GM18502 (cell line): ENCODE measurements at regions not wholly inside any gene's neighbourhood (a gene's known extent, or its start where the extent isn't known, plus 50 kb on each side); places are given as distances from the start of the nearest gene placed in this dataset.
A peak's percentile ranks its signal among the peaks of the same experiment; 100 is the strongest.
"Not testable (repeated sequence)": the region's sequence is repeated elsewhere in the genome, so short reads cannot be mapped to it uniquely, and the experiment has no call there.

Experiments used
- ATAC-seq: cut with Tn5 transposase; IDR thresholded peaks from one replicate; pipeline ENCODE4 v1.9.1; 2021; ENCODE audit warnings: mild to moderate bottlenecking; ENCODE audit not compliant: unreplicated experiment, poor library complexity

DNA sequence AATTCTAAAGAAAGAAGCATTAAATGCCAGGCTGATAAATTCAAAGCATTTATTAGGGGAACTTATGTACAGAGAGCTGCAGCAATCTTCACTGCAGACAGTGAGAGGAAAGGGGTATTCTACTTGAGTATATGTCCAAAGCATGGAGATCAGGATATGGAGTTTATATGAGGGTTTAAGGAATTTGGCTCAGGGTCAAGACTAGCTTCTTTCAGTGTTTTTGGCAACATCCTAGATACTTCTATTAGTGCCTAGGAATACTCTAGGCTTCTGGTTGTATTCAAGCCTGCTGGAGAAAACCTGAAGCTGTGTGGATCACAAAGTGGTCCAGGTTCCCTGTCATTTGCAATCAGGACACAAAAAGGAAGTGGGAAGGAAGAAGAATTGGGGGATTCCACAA lies 194.6 kb downstream of the CETN3 start:
- no peak for ATAC-seq

DNA sequence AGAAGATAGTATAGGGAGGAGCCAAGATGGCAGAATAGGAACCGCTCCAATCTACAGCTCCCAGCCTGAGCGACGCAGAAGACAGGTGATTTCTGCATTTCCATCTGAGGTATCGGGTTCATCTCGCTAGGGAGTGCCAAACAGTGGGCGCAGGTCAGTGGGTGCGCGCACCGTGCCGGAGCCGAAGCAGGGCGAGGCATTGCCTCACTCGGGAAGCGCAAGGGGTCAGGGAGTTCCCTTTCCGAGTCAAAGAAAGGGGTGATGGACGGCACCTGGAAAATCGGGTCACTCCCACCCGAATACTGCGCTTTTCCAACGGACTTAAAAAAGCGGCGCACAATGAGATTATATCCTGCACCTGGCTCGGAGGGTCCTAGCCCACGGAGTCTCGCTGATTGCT lies 201.2 kb downstream of the CETN3 start:
- not testable (repeated sequence) for ATAC-seq

DNA sequence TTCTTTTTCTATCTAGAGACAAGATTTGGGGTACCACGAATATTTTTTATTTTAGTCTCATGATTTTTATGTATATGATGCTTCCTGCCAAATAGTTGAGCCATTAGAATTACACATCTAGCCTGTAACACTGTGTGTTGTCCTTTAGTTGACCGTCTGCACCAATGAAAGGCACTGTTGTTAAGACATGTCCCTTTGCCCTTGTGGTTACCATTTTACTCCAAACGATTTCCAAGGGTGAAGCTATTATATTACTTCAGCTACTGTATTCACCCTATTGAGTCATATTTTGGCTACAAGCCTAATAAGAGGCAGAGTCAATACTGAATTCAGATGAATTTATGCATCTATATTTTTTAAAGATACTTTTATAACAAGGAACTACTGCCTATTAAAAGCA lies 207.6 kb downstream of the CETN3 start:
- ATAC-seq = no peak

DNA sequence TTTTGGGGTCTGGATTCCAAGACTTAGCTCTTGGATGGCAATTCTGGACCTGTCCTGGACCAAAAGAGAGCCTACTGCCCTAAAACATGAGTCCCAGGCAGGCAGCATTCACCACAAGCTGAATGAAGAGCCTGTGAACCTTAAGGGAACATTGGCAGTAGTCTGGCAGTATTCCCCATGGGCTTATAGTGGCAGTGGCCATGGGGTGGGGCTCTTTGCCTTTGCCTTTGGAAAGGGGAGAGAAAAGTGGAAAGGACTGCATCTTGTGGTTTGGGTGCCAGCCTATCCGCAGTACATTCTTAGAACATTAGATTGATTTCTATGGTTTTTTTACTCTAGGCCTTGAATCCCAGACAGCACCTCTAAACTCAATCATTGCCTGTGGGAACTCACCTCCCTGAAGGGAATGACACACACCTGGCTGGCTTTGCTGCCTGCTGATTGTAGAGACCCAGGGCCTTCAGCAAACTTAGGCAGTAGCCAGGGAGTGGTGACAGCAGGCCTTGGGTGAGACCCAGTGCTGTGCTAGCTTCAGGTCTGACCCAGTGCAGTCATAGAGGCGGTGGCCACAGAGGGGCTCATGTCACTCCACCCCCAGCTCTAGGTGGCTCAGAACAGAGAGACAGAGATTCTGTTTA lies 216.3 kb downstream of the CETN3 start:
- no peak for ATAC-seq

DNA sequence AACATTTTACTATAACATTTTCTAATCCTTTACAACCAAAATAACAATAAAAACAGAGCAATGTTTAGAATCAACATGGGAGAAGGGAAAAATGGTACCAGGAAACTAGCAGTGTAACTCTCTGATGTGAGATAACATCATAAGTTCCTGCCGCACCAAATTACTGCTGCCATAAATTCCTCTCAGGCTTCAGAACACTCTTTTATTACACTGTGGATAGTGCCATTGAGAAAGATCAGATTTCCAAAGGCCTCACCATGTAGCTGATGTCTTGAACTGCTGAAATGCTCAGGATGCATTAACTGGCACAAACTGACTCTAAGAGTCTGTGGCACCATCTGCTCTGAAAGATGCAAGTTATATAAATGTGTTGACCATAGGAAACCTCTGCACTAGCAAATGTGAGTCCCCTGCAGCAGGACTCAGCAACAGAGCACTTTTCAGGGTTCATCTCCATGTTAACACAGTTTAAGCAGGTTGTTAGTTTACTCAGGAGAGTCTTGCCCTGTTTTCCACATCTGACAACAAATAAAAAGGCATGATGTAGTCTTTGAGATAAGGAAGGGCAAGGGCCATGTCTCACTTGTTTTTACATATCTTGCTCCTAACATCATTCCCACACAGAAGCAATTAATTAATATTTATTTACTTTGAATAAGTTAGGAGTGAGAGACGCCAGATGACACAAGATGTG lies 218.1 kb downstream of the CETN3 start:
- ATAC-seq = no peak

DNA sequence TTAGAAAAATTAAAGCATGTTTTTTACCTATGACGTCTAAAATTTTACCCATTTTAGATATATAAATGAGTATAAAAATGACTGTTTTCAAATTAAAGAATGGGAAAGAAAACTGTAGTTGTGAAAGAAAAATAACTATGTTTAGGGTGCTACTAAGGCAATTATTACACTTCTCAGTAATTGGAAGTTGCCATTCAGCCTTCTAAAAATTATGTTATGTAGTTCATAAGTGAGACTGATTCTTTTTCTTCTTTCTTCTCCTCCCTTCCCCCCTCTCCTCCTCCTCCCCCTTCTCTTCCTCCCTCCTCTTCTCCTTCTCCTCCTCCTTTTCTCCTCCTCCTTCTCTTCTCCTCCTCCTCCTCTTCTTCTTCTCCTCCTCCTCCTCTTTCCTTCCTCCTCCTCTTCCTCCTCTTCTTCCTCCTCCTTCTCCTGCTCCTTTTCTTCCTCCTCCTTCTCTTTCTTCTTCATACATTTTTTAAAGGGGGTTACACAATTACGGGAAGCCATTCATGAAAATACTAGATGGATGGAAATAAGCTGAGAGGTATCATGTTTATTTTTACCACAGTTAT lies 223.6 kb downstream of the CETN3 start:
- no peak for ATAC-seq

DNA sequence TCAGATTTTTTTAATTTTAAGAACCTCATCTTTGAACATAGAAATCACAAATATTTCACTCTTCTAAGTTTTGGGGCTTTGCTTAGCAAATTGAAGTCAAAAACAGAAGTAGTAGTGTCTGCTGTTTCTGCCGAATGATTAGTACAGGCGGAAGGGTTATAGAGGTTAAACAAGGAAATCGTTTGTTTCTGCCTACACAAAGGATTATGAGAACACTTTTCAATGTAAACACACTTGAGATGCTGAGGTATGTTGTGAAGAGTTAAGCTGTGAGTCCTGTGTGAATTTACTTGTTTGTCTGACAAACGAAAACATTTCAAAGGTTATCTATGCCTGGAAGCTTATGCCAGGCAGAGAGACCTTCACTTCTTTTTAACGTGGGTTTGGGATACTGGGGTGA lies 224.8 kb downstream of the CETN3 start:
- no peak for ATAC-seq

DNA sequence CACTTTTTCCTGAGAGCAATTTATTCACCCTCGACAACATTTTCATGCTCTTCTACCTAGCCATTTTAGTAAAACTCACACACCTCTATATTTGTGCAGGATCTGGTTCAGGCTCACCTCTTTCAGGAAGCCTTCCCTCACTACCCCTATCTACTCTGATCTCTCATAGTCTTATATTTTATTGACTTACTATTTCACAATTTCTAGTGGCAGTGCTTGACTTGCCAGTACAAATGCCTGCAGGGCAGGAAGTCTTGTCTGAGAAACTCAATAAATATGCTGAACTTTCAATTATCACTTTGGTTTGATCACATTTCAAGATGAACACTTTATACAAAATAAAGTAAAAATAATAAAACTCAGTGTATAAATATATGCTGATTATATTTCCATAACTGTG lies 226.8 kb downstream of the CETN3 start:
- ATAC-seq = no peak

DNA sequence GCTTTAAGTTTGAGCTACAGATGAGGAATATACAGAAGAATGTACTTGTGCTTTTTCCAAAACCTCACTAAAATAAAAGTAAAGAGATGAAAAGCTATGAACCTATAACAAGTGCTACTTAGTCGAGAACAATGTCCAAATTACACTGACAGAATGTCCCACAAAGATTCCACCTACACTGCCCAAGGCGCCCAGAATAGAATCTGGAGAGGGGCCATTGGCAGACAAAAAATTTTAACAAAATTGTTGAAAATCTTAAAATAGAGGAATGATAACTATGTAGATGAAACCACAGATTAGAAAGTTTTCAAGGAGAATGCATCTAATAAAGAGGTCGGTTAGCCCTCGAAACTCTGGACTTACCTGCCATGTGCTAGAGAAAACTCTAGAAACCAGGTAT lies 235.3 kb downstream of the CETN3 start:
- no peak for ATAC-seq

DNA sequence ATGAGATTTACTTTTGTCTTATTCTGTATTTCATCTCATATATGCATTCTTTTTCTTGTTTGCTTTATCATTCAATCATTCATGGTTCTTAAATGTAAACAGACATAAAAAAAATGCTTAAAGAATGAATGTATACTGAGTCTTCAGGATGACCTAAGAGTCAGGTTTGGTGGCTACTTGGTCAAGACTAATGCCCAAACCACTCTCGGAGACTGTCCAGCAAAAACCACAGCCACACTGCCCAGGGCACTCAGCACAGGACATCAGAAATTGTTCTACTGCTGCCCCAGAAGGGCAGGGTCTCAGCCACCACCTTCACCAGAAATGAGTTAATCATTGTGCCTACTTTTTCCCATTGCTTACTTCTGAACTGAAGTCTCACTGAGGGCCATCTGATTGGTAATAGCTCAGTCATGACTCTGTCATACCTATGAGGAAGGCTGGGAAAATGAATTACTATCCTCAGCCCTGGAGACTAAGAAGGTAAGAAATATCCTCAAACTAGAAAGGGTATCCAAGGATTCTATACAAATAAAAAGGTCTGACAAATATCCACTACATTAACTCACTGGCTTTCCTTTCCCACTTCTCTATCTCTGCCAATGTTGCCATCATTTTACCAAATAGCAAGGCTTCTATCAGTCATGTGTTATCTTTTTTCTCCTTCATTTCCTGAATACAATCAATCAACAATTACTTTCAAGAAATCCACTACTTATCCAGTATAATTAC lies 236.1 kb downstream of the CETN3 start:
- ATAC-seq = no peak

DNA sequence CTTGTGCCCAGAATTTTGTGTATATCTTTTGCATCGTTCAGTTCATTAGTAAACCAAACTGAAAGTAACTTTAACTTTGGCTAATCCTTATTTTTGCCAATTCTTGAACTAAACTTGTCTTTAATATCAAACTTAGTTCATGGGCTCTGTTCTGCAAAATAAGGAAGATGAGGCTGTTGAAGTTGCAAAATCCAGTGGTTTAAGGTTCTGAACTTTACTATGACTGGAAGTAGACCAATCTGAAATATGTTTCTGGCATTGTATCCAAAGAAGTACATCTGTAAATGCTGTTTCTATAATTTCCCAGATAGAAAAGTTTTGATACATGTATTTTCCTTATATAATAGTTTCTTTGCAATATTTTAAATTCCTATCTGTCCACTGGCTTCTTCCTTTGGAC lies 238.1 kb downstream of the CETN3 start:
- no peak for ATAC-seq

DNA sequence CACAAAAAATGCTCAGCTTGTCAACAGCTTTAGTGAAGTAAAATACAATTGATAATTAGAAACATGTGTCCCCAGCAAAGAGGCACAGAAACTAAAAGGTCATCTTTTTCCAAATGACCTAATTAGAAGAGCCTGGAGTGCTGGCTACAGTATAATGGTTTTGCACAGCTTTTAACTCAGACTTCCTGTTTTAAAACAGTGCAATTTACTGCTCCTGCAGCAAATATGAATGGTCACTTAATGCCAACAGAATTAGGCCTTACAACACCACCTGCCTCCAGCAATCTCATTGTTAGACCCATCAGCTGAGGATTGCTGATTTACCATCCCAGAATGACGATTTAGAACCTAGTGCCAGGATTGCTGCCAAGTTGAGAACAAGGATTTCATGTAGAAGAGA lies 239.3 kb downstream of the CETN3 start:
- ATAC-seq = no peak

DNA sequence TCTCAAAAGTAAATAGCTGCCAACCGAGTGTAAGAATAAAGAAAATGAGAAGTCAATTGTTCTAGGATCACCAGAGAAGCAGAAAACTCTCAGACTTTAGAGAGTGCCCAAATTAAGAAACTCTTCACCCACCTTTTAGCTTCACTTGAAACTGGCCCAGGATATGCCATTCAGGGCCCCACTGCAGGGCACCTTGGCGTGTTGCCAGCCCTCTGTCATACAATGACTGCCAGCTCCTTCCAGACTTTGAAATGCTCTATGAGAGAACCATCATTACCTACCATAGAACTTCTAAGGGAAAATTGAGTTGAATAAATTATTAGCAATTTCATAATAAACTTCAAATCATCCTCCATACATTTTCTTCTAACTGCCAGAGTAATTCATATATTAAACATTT lies 240.5 kb downstream of the CETN3 start:
- ATAC-seq = no peak

DNA sequence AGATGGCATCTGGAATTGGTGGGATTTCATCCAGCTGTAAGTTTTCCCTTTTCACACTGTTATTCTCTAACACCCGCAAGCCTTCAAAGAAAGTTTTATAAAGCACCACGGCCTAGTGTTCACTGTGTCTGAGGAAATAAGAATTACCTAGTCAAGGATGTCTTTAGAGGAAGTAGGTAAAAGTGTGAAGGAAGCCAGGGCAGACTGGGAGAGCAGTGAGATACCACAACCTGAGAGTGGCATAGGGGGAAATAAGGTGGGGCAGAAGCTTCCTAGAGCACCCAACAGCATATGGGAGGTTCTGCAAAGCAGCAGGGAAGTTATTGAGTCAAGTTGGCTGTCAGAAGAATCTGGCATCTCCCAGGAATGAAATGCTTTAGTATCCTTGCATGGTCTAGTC lies 241.2 kb downstream of the CETN3 start:
- ATAC-seq = no peak

DNA sequence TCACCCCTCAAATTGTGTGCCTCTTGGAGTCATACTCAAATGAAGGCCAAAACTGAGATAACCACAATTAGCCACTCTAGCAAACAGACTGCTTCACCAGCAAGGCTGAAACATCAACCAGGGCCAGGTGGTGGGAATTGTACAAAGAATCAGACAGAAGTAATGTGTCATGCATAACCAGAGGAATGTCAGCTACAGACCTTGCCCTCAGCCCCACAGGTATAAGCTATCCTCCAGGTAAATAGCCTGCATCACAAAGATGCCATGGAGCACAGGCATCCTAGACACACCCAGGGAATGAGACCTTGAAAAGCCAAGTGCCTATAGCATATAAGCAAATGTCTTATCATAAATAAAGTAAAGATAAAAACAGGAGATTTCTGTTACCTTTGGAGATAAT lies 242.7 kb downstream of the CETN3 start:
- no peak for ATAC-seq

DNA sequence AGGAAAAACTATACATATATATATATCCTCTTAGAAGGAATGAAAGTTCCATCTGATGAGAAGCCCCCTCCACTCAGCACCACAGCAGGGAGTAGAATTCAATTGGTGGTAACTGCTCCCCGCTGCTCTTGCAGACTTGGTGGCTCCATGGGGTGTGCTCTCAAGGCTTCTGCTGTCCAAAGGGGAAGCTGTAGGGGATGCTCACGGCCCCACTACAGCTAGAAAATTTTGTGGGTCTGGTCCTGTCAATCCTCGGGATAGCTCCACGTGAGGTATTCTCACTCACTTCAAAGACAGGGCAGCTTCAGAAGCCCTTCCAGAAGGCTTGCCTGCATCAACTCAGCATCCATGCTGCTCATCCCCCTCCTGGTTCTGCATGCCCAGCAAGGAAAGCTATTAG lies 247.2 kb downstream of the CETN3 start:
- no peak for ATAC-seq

DNA sequence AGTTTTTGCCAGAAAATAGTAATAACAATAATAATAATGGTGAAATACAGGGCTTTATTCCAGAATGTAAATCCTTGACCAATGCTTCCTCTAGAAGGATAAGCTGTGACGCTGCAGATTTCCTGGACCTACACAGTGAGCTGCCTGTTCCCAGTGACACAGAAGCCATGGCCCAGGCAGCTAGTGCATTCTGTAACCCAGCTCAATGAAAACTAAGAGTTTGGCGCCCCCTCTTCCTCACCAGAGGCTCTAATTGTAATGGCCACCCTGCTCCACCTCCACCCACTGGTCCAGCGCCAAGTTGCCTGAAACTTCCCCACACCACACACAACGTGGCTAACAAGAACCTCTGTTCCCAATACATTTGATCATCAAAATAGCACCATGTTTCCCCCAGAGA lies 248.1 kb downstream of the CETN3 start:
- peak; percentile 72 for ATAC-seq

DNA sequence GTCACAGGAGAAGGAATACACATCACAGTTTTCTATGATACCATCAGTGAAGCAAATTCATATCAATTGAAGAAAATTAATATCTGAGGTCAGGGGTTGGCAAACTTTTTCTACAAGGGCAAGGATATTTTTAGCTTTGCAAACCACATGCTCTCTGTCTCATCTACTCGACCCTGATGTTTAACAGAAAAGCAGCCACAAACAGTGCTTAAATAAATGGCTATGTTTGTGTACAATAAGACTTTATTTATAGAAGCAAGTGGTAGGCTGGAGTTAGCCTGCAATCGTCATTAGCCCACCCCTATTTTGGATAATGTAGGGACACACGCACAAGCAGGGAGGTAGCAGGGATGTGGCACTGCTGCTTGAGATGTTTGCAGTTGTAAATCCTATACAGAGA lies 251.4 kb downstream of the CETN3 start:
- ATAC-seq = no peak

DNA sequence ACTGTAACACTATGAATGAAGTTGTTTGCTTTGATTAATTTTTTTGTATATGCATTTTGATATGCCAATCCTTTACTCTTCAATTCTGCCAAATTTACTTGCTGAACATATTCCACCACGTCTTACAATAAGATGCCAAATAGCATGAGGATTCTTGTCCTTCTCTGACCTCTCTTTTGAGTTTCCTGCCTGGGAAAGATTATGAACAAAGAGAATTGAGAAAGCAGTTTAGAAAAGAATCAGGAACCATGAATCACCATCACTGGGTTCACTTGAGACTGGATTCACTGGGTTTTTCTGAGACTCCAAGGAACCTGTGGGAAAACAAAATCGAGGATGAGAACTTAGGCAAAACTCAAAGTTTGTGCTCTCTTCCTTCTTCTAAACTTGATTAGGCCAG lies 256.5 kb downstream of the CETN3 start:
- ATAC-seq = no peak

DNA sequence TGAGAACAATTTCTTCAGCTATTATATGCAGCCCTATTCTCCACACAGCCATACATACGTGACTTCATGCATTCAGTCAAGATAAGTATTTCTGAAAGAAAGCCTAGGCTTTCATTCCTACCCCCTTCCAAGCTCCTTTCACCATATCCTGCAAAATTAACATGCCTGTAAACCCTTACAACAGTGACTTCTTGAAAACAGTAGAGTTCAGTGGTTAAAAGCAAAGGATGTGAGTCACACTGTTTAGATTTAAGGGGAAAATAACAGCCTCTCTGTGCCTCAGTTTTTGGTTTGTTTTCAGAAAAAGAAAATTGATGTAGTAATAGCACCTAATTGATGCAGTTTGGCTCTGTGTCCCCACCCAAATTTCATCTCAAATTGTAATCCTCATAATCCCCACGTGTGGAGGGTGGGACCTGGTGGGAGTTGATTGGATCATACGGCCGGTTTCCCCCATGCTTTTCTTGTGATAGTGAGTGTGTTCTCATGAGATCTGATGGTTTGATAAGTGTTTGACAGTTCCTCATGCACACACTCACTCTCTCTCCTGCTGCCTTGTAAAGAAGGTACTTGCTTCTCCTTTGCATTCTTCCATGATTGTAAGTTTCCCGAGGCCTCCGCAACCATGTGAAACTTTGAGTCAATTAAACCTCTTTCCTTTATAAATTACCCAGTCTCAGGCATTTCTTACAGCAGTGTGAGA lies 264.8 kb downstream of the CETN3 start:
- no peak for ATAC-seq

DNA sequence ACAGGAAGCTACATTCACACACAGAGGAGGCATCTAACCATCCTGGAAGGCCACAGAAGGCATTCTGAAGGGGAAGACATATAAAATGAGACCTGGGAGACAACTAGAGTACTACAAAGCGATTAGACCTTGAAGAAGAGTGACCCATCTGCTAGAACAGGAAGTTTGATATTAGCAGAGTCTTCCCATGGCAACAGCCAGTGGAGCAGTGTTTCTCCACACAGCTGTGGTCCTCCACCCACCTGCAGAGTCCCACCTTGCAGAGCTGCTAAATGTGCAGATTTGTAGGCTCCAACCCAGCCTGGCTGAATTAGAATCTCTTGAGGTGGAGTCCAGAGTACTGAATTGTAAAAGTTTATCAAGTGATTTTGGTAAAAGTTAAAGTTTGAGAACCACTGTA lies 267.0 kb downstream of the CETN3 start:
- no peak for ATAC-seq
